Body of pancreas (tissue), 4 donors: ENCODE measurements at regions not wholly inside any gene's neighbourhood (a gene's known extent, or its start where the extent isn't known, plus 50 kb on each side); places are given as distances from the start of the nearest gene placed in this dataset.

Source experiments
- ATAC-seq: fragments of 150-250 bp; one replicate; pipeline ENCODE4 v1.9.1; 2016
- DNase-seq, 4 donors: peaks; one replicate each; pipeline ENCODE4 v3.0.0-alpha.2; 2019
- H3K27ac ChIP-seq, 4 donors: fragments of 200-600 bp; sonication (generic); 1 replicate in 3 of 4; 2 replicates in 1 of 4; pipeline versions ENCODE4 v1.5.1 to v1.6.1; 2016 to 2019; ENCODE audit warnings: mild to moderate bottlenecking in 1 of 4, mixed read lengths in 1 of 4, moderate library complexity in 1 of 4
- H3K27me3 ChIP-seq, 2 donors: fragments of 200-600 bp; sonication (generic); one replicate each; pipeline ENCODE4 v1.6.0; 2016; ENCODE audit warnings: mild to moderate bottlenecking in 1 of 2
- H3K36me3 ChIP-seq, 2 donors: fragments of 200-600 bp; sonication (generic); replicated peaks in 1 of 2; 2 replicates each; pipeline ENCODE4 v1.5.1; 2016; ENCODE audit warnings: low read depth in 2 of 2; ENCODE audit not compliant: insufficient read depth in 1 of 2
- H3K4me1 ChIP-seq: fragments of 200-600 bp; sonication (generic); one replicate; pipeline ENCODE4 v1.6.0; 2016
- H3K4me3 ChIP-seq, 2 donors: fragments of 200-600 bp; sonication (generic); 1 replicate in 1 of 2; 2 replicates in 1 of 2; pipeline ENCODE4 v1.5.1; 2016 to 2019
- H3K9me3 ChIP-seq, 3 donors: fragments of 200-600 bp; sonication (generic); 1 replicate in 2 of 3; 2 replicates in 1 of 3; pipeline ENCODE4 v1.5.1; 2016
- CTCF ChIP-seq, 7 experiments: fragments of 450-650 bp in 4 of 7; fragments of 200-600 bp in 3 of 7; sonication (generic) in 3 of 7; IDR thresholded peaks; one replicate each; pipeline ENCODE4 v1.5.1; 2016 to 2019; ENCODE audit warnings: antibody characterized with exemption in 7 of 7
- POLR2A ChIP-seq, 3 donors: fragments of 450-650 bp; IDR thresholded peaks; one replicate each; pipeline ENCODE4 v1.6.1; 2016; ENCODE audit warnings: antibody characterized with exemption in 3 of 3, mild to moderate bottlenecking in 2 of 3
- WGBS, 2 donors: methylation state at CpG; one replicate each; pipeline ENCODE4 v1.1.5; 2017; 5-methylcytosine and 5-hydroxymethylcytosine counted together
- intact Hi-C: fragments of 100-400 bp; cut with DNase I; formaldehyde crosslinking; loops from one replicate; pipeline ENCODE4 v1.15.1; 2023

DNA sequence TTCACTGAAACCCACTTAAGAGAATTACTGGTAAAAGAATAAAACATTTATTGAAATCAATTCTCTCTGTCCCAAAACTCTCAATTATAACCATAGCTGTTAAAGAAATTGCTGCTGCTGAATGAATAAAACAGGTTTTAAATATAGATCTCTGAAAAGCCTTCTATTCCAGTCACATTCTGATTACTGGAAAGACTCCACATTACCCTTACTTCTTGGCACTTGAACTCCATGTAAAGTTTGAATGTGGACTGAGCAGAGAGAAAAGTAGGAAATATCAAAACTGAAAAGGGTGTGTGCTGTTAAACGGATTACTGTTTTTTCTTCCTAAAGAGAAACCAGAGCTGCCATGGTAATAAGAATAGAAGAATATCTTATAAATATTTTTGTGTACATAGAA, 655.3 kb upstream of the SETBP1 start:
- 62 to 70% methylated on average over 1 of the region's 1 CpG for WGBS, 2 donors
- TF ChIP-seq POLR2A (IDR thresholded peaks at IDR 0.05), result no peak
- TF ChIP-seq CTCF (IDR thresholded peaks at IDR 0.05), result no peak
- no peaks in the 10 kb centered on the region for H3K9me3 ChIP-seq
- H3K27ac ChIP-seq, result no peak overlapping the region
- H3K36me3 ChIP-seq, result no peaks in the 10 kb centered on the region
- H3K4me3 ChIP-seq, result no peak overlapping the region
- no peaks in the 10 kb centered on the region for H3K4me1 ChIP-seq
- intact Hi-C loops, result no loop called here
- ATAC-seq (no peak), DNase-seq (no peak)
- H3K27me3 ChIP-seq, result no peaks in the 10 kb centered on the region

DNA sequence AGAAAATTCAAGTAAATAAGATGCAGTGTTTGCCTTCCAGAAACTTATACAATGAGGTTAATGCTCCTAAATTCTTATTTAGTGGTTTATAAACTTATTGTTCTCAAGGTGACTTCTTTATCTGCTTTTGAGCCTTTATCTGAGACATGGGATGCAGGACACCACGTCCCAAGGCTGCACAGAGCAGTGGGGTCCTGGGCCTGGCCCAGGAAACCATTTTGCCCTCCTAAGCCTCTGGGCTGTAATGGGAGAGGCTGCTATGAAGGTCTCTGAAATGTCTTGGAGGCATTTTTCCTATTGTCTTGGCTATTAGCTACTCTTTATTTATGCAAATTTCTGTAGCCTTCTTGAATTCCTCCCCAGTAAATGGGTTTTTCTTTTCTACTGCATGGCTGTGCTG, 652.6 kb upstream of the SETBP1 start:
- no peaks in the 10 kb centered on the region for H3K36me3 ChIP-seq
- TF ChIP-seq POLR2A (IDR thresholded peaks at IDR 0.05) (no peak), CTCF (IDR thresholded peaks at IDR 0.05) (no peak)
- H3K27me3 ChIP-seq, result no peaks in the 10 kb centered on the region
- H3K27ac ChIP-seq, result no peak overlapping the region
- ATAC-seq (no peak), DNase-seq (no peak)
- no peaks in the 10 kb centered on the region for H3K4me1 ChIP-seq
- H3K9me3 ChIP-seq, result no peaks in the 10 kb centered on the region
- 67 to 74% methylated on average over 1 of the region's 1 CpG for WGBS, 2 donors
- no peak overlapping the region for H3K4me3 ChIP-seq
- intact Hi-C loops, result no loop called here

DNA sequence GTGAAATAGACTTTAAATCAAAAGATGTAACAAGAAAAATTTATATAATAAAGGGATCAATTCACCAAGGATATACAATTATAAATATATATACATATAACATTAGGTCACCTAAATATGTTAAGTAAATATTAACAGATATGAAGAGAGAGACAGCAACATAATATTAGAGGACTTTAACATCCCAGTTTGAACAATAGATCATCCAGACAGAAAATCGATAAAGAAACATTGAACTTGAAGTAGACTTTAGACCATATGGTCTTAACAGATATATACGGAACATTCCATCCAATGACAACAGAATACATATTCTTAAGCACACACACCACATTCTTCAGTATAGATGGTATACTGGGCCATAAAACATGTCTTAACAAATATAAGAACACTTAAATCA, 649.6 kb upstream of the SETBP1 start:
- Histone ChIP-seq H3K4me3 (no peak overlapping the region), H3K4me1 (no peaks in the 10 kb centered on the region), H3K9me3 (no peaks in the 10 kb centered on the region), H3K36me3 (no peaks in the 10 kb centered on the region), H3K27me3 (no peaks in the 10 kb centered on the region), H3K27ac (no peak overlapping the region)
- no peak for ATAC-seq
- no peak for TF ChIP-seq CTCF (IDR thresholded peaks at IDR 0.05)
- no peak for TF ChIP-seq POLR2A (IDR thresholded peaks at IDR 0.05)
- DNase-seq, result no peak
- intact Hi-C loops, result no loop called here
- WGBS, 2 donors, result 82 to 83% methylated on average over 2 of the region's 2 CpGs

DNA sequence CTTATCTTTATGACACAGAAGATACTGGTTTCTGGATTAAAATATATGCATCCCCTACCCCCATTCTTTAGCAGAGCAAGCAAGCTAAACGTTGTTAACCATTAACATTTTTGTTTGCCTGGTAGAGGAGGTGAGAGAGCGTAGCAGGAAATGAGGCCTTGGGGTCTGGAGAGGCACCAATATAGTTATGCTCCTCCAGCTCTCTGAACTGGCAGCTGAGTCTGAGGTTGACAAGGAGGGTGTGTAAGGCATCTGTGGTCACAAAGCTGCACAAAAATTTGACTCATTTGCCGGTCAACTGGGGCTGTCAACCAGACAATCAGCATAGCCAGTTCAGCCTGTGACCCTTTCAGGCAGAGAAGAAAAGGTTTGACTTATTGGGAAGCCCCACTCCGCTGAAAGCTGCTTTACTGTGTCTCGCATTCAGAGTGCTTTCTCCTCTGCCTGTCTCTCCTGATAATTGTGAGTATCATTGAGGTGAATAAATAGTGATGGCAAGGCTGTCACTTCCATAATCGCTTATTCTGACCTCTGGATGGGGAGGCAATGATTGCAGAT, 647.5 kb upstream of the SETBP1 start:
- H3K27ac ChIP-seq, result no peak overlapping the region
- no peaks in the 10 kb centered on the region for H3K9me3 ChIP-seq
- TF ChIP-seq CTCF (IDR thresholded peaks at IDR 0.05) (no peak), POLR2A (IDR thresholded peaks at IDR 0.05) (no peak)
- H3K4me1 ChIP-seq, result no peaks in the 10 kb centered on the region
- no peak for ATAC-seq
- WGBS, 2 donors, result 57 to 62% methylated on average over 6 of the region's 6 CpGs
- DNase-seq, result no peak
- no peaks in the 10 kb centered on the region for H3K27me3 ChIP-seq
- no peak overlapping the region for H3K4me3 ChIP-seq
- H3K36me3 ChIP-seq, result no peaks in the 10 kb centered on the region
- intact Hi-C loops, result no loop called here

DNA sequence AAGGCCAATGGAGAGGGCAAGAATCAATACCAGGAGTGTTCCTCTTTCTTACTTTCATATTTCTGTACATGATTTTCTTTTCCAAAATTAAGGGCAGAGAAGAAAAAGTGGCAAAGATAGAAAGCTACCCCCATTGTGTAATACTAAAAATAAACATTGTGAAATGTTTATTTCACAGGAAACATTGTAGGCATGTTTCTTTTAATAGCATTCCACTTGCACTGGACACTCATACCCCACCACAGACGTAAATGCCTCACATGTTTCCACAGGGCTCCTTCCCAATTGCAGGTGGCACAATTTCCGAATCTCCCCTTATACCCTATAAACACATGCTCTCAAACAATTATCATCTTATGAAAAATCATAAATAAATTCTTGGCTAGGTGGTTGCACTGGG, 645.1 kb upstream of the SETBP1 start:
- Histone ChIP-seq H3K36me3 (no peaks in the 10 kb centered on the region), H3K4me1 (no peaks in the 10 kb centered on the region), H3K27me3 (no peaks in the 10 kb centered on the region), H3K4me3 (no peak overlapping the region), H3K9me3 (no peaks in the 10 kb centered on the region), H3K27ac (no peak overlapping the region)
- intact Hi-C loops, result no loop called here
- no peak for ATAC-seq
- DNase-seq, result no peak
- TF ChIP-seq CTCF (IDR thresholded peaks at IDR 0.05), result no peak
- TF ChIP-seq POLR2A (IDR thresholded peaks at IDR 0.05), result no peak
- WGBS, 2 donors, result 53 to 61% methylated on average over 2 of the region's 2 CpGs
